IMR-90 (cell line): ENCODE measurements at regions not wholly inside any gene's neighbourhood (a gene's known extent, or its start where the extent isn't known, plus 50 kb on each side); places are given as distances from the start of the nearest gene placed in this dataset.

ENCODE experiments used
- ATAC-seq: fragments of 200-7000 bp; cut with Tn5 transposase; 2 replicates; pipeline ENCODE4 v1.9.1; 2020; ENCODE audit warnings: low read depth, mild to moderate bottlenecking, moderate library complexity
- BruUV-seq: library from RNA; stranded (reverse); fragments of 400-500 nt; replicated peaks from 2 replicates; lab custom pipeline; 2021; lab: Mats Ljungman, UMichigan
- CTCF ChIA-PET: fragments of 300-600 bp; formaldehyde crosslinking; extraction: SDS; loops from one replicate; lab custom pipeline; 2021; ENCODE audit warnings: antibody characterized with exemption; lab: Yijun Ruan, JAX
- POLR2A ChIA-PET: fragments of 300-600 bp; sonication (Branson Sonifier 250); formaldehyde crosslinking; loops from one replicate; lab custom pipeline; 2022; ENCODE audit warnings: antibody characterized with exemption; ENCODE audit not compliant: unreplicated experiment; lab: Charles Lee
- DNase-seq: peaks from one replicate; pipeline ENCODE4 v3.0.0; 2013
- H2AFZ ChIP-seq: replicated peaks from 2 replicates; pipeline ENCODE3; 2013; ENCODE audit warnings: low read length, mild to moderate bottlenecking; ENCODE audit not compliant: poor library complexity
- H2AK5ac ChIP-seq: 2 replicates; pipeline ENCODE4 v1.6.1; 2013; ENCODE audit warnings: low read depth, low read length, inconsistent platforms
- H2AK9ac ChIP-seq: replicated peaks from 2 replicates; pipeline ENCODE3; 2013; ENCODE audit warnings: mild to moderate bottlenecking, low read depth, low read length, moderate library complexity; ENCODE audit not compliant: poor library complexity
- H2BK120ac ChIP-seq: 2 replicates; pipeline ENCODE4 v1.6.1; 2013; ENCODE audit warnings: low read depth, low read length, inconsistent platforms
- H2BK15ac ChIP-seq: 3 replicates; pipeline ENCODE4 v1.6.1; 2013; ENCODE audit warnings: low read depth, low read length, inconsistent platforms
- H2BK20ac ChIP-seq: 2 replicates; pipeline ENCODE4 v1.6.1; 2013; ENCODE audit warnings: low read depth, mild to moderate bottlenecking, inconsistent platforms, low read length, moderate library complexity
- H2BK5ac ChIP-seq: 2 replicates; pipeline ENCODE4 v1.6.1; 2013; ENCODE audit warnings: mild to moderate bottlenecking, low read depth, low read length, inconsistent platforms; ENCODE audit not compliant: poor library complexity, severe bottlenecking
- H3K14ac ChIP-seq: replicated peaks from 2 replicates; pipeline ENCODE4 v1.6.1; 2013; ENCODE audit warnings: low read depth, low read length, inconsistent platforms
- H3K18ac ChIP-seq: 2 replicates; pipeline ENCODE4 v1.6.1; 2013; ENCODE audit warnings: low read depth, low read length, control low read depth
- H3K23ac ChIP-seq: 2 replicates; pipeline ENCODE4 v1.6.1; 2013; ENCODE audit warnings: low read depth, low read length, inconsistent platforms
- H3K27ac ChIP-seq: 2 replicates; pipeline ENCODE4 v1.5.1; 2013; ENCODE audit warnings: mild to moderate bottlenecking, control low read depth, low read length; ENCODE audit not compliant: insufficient read depth
- H3K27me3 ChIP-seq: 2 replicates; pipeline ENCODE4 v1.6.1; 2013; ENCODE audit warnings: low read length; ENCODE audit not compliant: control insufficient read depth, insufficient read depth
- H3K36me3 ChIP-seq: 2 replicates; pipeline ENCODE4 v1.6.1; 2013; ENCODE audit warnings: low read length, mixed read lengths; ENCODE audit not compliant: control insufficient read depth, insufficient read depth
- H3K4ac ChIP-seq: 2 replicates; pipeline ENCODE4 v1.6.1; 2013; ENCODE audit warnings: low read depth, low read length, inconsistent platforms
- H3K4me1 ChIP-seq: 2 replicates; pipeline ENCODE4 v1.6.1; 2013; ENCODE audit warnings: low read length, mixed read lengths; ENCODE audit not compliant: control insufficient read depth, insufficient read depth
- H3K4me2 ChIP-seq: 2 replicates; pipeline ENCODE4 v1.6.1; 2013; ENCODE audit warnings: low read depth, mild to moderate bottlenecking, control low read depth, low read length, moderate library complexity
- H3K4me3 ChIP-seq: 2 replicates; pipeline ENCODE4 v1.5.1; 2013; ENCODE audit warnings: low read depth, mild to moderate bottlenecking, control low read depth, low read length, moderate library complexity; ENCODE audit not compliant: insufficient read depth
- H3K56ac ChIP-seq: 2 replicates; pipeline ENCODE4 v1.6.1; 2013; ENCODE audit warnings: low read length, inconsistent platforms; ENCODE audit not compliant: insufficient read depth; ENCODE audit errors: extremely low read depth
- H3K79me1 ChIP-seq, 2 experiments: 2 replicates each; pipeline ENCODE4 v1.6.1; 2013; ENCODE audit warnings: low read length in 2 of 2, inconsistent platforms in 1 of 2, low read depth in 1 of 2
- H3K9ac ChIP-seq: 2 replicates; pipeline ENCODE4 v1.6.1; 2013; ENCODE audit warnings: low read depth, low read length, control low read depth
- H3K9me1 ChIP-seq: 2 replicates; pipeline ENCODE4 v1.6.1; 2013; ENCODE audit warnings: low read length, inconsistent platforms; ENCODE audit not compliant: insufficient read depth
- H3K9me3 ChIP-seq: 2 replicates; pipeline ENCODE4 v1.6.1; 2013; ENCODE audit warnings: low read length; ENCODE audit not compliant: control insufficient read depth, insufficient read depth
- H4K20me1 ChIP-seq: 2 replicates; pipeline ENCODE4 v1.6.1; 2013; ENCODE audit warnings: low read length, inconsistent platforms; ENCODE audit not compliant: insufficient read depth
- H4K5ac ChIP-seq: 2 replicates; pipeline ENCODE4 v1.6.1; 2013; ENCODE audit warnings: mild to moderate bottlenecking, low read depth, low read length, control low read depth
- H4K8ac ChIP-seq, 2 experiments: 2 replicates each; pipeline ENCODE4 v1.6.1; 2013; ENCODE audit warnings: low read depth in 2 of 2, low read length in 2 of 2, control low read depth in 1 of 2, inconsistent platforms in 1 of 2
- H4K91ac ChIP-seq: 2 replicates; pipeline ENCODE4 v1.6.1; 2013; ENCODE audit warnings: low read depth, low read length, inconsistent platforms; ENCODE audit not compliant: insufficient read depth
- BHLHE40 ChIP-seq: fragments of 150-350 bp; IDR thresholded peaks from 2 replicates; pipeline ENCODE4 v1.6.1; 2016; ENCODE audit warnings: mild to moderate bottlenecking, low read depth, low read length
- CEBPB ChIP-seq: IDR thresholded peaks from 2 replicates; pipeline ENCODE4 v1.6.1; 2012; ENCODE audit warnings: low read depth, low read length, improper control_type of control experiment
- CHD1 ChIP-seq: IDR thresholded peaks from 2 replicates; pipeline ENCODE4 v1.6.1; 2012; ENCODE audit warnings: low read depth, low read length, improper control_type of control experiment
- FOS ChIP-seq: fragments of 150-350 bp; IDR thresholded peaks from 2 replicates; pipeline ENCODE4 v1.6.1; 2016; ENCODE audit warnings: low read depth, low read length
- MAFK ChIP-seq: IDR thresholded peaks from 2 replicates; pipeline ENCODE4 v1.6.1; 2012; ENCODE audit warnings: low read depth, low read length, improper control_type of control experiment
- MAZ ChIP-seq: IDR thresholded peaks from 2 replicates; pipeline ENCODE4 v1.6.1; 2012; ENCODE audit warnings: low read depth, mild to moderate bottlenecking, low read length, improper control_type of control experiment, moderate library complexity, borderline replicate concordance
- MXI1 ChIP-seq: IDR thresholded peaks from 2 replicates; pipeline ENCODE4 v1.6.1; 2012; ENCODE audit warnings: low read depth, mild to moderate bottlenecking, low read length, moderate library complexity, borderline replicate concordance
- NFE2L2 ChIP-seq: fragments of 150-350 bp; IDR thresholded peaks from 2 replicates; pipeline ENCODE4 v1.6.1; 2016; ENCODE audit warnings: low read depth, mild to moderate bottlenecking, low read length
- POLR2A ChIP-seq: IDR thresholded peaks from 2 replicates; pipeline ENCODE4 v1.6.1; 2012; ENCODE audit warnings: mild to moderate bottlenecking, low read depth, low read length
- RAD21 ChIP-seq: IDR thresholded peaks from 2 replicates; pipeline ENCODE4 v1.6.1; 2012; ENCODE audit warnings: low read length, improper control_type of control experiment
- RCOR1 ChIP-seq: IDR thresholded peaks from 2 replicates; pipeline ENCODE4 v1.6.1; 2012; ENCODE audit warnings: mild to moderate bottlenecking, low read length, improper control_type of control experiment; ENCODE audit not compliant: insufficient replicate concordance
- RFX5 ChIP-seq: IDR thresholded peaks from 2 replicates; pipeline ENCODE4 v1.8.0; 2012; ENCODE audit warnings: low read depth, mild to moderate bottlenecking, low read length, moderate library complexity
- SMC3 ChIP-seq: fragments of 150-350 bp; IDR thresholded peaks from 2 replicates; pipeline ENCODE4 v1.6.1; 2016; ENCODE audit warnings: low read depth, mild to moderate bottlenecking, antibody characterized with exemption, low read length, moderate library complexity
- WGBS, 2 experiments: methylation state at CpG; one replicate each; pipeline versions ENCODE4 v1.1.5 to v1.1.7; 2013; ENCODE audit warnings: missing lambda C conversion rate in 2 of 2; ENCODE audit not compliant: insufficient read length in 1 of 2; ENCODE audit errors: extremely low coverage in 2 of 2; 5-methylcytosine and 5-hydroxymethylcytosine counted together
- dilution Hi-C: fragments of 300-500 bp; cut with HindIII; formaldehyde crosslinking; loops from one replicate; pipeline ENCODE4 v1.14.3; 2018; ENCODE audit warnings: low sequenced_read_pairs; ENCODE audit not compliant: unreplicated experiment
- in situ Hi-C: fragments of 300-500 bp; cut with MboI; formaldehyde crosslinking; loops from 3 replicates; pipeline ENCODE4 v1.14.3; 2019; ENCODE audit warnings: low sequenced_read_pairs, inconsistent platforms, mixed read lengths
- intact Hi-C: fragments of 100-400 bp; cut with micrococcal nuclease; formaldehyde crosslinking; loops from 2 replicates; pipeline ENCODE4 v1.10.0; 2022
- TF ChIP-seq, protein P1 (sequence below): conservative IDR thresholded peaks from 2 replicates; pipeline ENCODE4 v1.5.1; 2012; ENCODE audit warnings: mild to moderate bottlenecking, low read depth, low read length, improper control_type of control experiment
- TF ChIP-seq, protein P2 (sequence below): fragments of 150-350 bp; IDR thresholded peaks from 2 replicates; pipeline ENCODE4 v1.6.1; 2016; ENCODE audit warnings: low read depth, mild to moderate bottlenecking, low read length, moderate library complexity, borderline replicate concordance
- TF ChIP-seq, protein P3 (sequence below): fragments of 150-350 bp; IDR thresholded peaks from 2 replicates; pipeline ENCODE4 v1.6.1; 2017; ENCODE audit warnings: mild to moderate bottlenecking, antibody characterized with exemption, low read length, low read depth

DNA sequence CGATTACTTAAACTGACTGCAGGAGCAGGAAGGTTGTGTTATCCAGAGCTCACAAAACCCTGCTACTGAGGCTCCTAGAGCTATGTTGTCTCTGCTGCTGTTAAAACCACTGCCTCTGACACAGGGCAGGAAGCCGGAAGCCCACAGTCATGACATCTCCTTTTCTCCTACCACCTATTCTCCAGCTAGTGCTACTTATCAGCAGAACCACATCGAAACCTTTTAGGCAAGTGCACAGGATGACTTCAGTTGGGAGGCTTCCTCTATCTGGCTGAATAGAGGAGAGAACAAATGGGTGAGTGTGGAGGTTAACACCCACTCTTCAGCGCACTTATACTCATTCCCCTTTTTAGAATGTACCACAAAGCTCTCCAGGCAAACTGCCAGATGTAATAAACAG, 638.0 kb downstream of the OTOL1 start:
- H3K9ac ChIP-seq: no peak overlapping the region
- TF ChIP-seq RFX5 (no peak), BHLHE40 (no peak), FOS (no peak), SMC3 (no peak), RAD21 (no peak), POLR2A (no peak), CHD1 (no peak), CEBPB (no peak), RCOR1 (no peak), NFE2L2 (no peak), MAZ (no peak), MXI1 (no peak), MAFK (no peak)
- TF ChIP-seq, protein P1, sequence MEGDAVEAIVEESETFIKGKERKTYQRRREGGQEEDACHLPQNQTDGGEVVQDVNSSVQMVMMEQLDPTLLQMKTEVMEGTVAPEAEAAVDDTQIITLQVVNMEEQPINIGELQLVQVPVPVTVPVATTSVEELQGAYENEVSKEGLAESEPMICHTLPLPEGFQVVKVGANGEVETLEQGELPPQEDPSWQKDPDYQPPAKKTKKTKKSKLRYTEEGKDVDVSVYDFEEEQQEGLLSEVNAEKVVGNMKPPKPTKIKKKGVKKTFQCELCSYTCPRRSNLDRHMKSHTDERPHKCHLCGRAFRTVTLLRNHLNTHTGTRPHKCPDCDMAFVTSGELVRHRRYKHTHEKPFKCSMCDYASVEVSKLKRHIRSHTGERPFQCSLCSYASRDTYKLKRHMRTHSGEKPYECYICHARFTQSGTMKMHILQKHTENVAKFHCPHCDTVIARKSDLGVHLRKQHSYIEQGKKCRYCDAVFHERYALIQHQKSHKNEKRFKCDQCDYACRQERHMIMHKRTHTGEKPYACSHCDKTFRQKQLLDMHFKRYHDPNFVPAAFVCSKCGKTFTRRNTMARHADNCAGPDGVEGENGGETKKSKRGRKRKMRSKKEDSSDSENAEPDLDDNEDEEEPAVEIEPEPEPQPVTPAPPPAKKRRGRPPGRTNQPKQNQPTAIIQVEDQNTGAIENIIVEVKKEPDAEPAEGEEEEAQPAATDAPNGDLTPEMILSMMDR: no peak
- TF ChIP-seq, protein P2, sequence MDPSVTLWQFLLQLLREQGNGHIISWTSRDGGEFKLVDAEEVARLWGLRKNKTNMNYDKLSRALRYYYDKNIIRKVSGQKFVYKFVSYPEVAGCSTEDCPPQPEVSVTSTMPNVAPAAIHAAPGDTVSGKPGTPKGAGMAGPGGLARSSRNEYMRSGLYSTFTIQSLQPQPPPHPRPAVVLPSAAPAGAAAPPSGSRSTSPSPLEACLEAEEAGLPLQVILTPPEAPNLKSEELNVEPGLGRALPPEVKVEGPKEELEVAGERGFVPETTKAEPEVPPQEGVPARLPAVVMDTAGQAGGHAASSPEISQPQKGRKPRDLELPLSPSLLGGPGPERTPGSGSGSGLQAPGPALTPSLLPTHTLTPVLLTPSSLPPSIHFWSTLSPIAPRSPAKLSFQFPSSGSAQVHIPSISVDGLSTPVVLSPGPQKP: no peak
- TF ChIP-seq, protein P3, sequence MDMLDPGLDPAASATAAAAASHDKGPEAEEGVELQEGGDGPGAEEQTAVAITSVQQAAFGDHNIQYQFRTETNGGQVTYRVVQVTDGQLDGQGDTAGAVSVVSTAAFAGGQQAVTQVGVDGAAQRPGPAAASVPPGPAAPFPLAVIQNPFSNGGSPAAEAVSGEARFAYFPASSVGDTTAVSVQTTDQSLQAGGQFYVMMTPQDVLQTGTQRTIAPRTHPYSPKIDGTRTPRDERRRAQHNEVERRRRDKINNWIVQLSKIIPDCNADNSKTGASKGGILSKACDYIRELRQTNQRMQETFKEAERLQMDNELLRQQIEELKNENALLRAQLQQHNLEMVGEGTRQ: no peak
- H3K18ac ChIP-seq: no peak overlapping the region
- WGBS, 2 experiments: no CpG with 5 or more reads among the region's 4 CpGs
- intact Hi-C loops: no loop called here
- no peak overlapping the region for H3K23ac ChIP-seq
- dilution Hi-C loops: no loop called here
- H3K14ac ChIP-seq: no peak overlapping the region
- H3K4ac ChIP-seq: no peak overlapping the region
- no TSS peak for BruUV-seq
- no peak overlapping the region for H3K27ac ChIP-seq
- no peak overlapping the region for H4K8ac ChIP-seq
- ATAC-seq (no peak), DNase-seq (no peak)
- no peak overlapping the region for H3K4me3 ChIP-seq
- no peak overlapping the region for H2AK9ac ChIP-seq
- no peak overlapping the region for H2BK120ac ChIP-seq
- H2BK20ac ChIP-seq: no peak overlapping the region
- H2AK5ac ChIP-seq: no peak overlapping the region
- H4K91ac ChIP-seq: no peak overlapping the region
- no peak overlapping the region for H4K5ac ChIP-seq
- ChIA-PET POLR2A (interaction anchor here (0.5 kb wide), 1 partner anchor 229 kb away, joined by 9 read pairs; no protein-coding TSS in a partner anchor), CTCF (interaction anchor here (1.2 kb wide), 1 partner anchor 8 kb away, joined by 3 read pairs; no protein-coding TSS in a partner anchor)
- H3K9me3 ChIP-seq: no peaks in the 10 kb centered on the region
- no peak overlapping the region for H2AFZ ChIP-seq
- in situ Hi-C loops: no loop called here
- H3K4me2 ChIP-seq: no peak overlapping the region
- no peaks in the 10 kb centered on the region for H3K9me1 ChIP-seq
- no peaks in the 10 kb centered on the region for H3K27me3 ChIP-seq
- no peaks in the 10 kb centered on the region for H3K4me1 ChIP-seq
- H2BK15ac ChIP-seq: no peak overlapping the region
- no peak overlapping the region for H3K56ac ChIP-seq
- no peaks in the 10 kb centered on the region for H3K36me3 ChIP-seq
- no peaks in the 10 kb centered on the region for H3K79me1 ChIP-seq
- no peak overlapping the region for H2BK5ac ChIP-seq
- no peaks in the 10 kb centered on the region for H4K20me1 ChIP-seq
